ENCODE measurements at regions not wholly inside any gene's neighbourhood (a gene's known extent, or its start where the extent isn't known, plus 50 kb on each side); places are given as distances from the start of the nearest gene placed in this dataset.

GRCh38 chr20:51917886-51918535, 115.7 kb upstream of the SALL4 start:
- TF ChIP-seq L3MBTL2 (conservative IDR thresholded peaks at IDR 0.05): no peak
- TF ChIP-seq HDGF (IDR thresholded peaks at IDR 0.05; ENCODE audit: borderline replicate concordance): no peak
- TF ChIP-seq BHLHE40 (IDR thresholded peaks at IDR 0.05; ENCODE audit: borderline replicate concordance): no peak
- TF ChIP-seq FOXA1 (IDR thresholded peaks at IDR 0.05): no peak
- no peak for TF ChIP-seq LEF1 (IDR thresholded peaks at IDR 0.05; ENCODE audit: borderline replicate concordance)
- TF ChIP-seq PKNOX1 (IDR thresholded peaks at IDR 0.05): no peak
- TF ChIP-seq ELF4 (IDR thresholded peaks at IDR 0.05): no peak
- TF ChIP-seq FOXM1 (IDR thresholded peaks at IDR 0.05; ENCODE audit: borderline replicate concordance): no peak
- no peak for TF ChIP-seq SUZ12 (IDR thresholded peaks at IDR 0.05)
- no peak for TF ChIP-seq SP1 (IDR thresholded peaks at IDR 0.05)
- TF ChIP-seq TARDBP (IDR thresholded peaks at IDR 0.05): no peak
- no peak for TF ChIP-seq CTBP1 (IDR thresholded peaks at IDR 0.05; ENCODE audit: borderline replicate concordance)
